Middle frontal gyrus (tissue), 1 donor: ENCODE measurements at regions not wholly inside any gene's neighbourhood (a gene's known extent, or its start where the extent isn't known, plus 50 kb on each side); places are given as distances from the start of the nearest gene placed in this dataset.

Experiments
- DNase-seq: peaks from one replicate; pipeline ENCODE4 v3.0.0-alpha.2; 2015; ENCODE audit warnings: low spot score; ENCODE audit errors: extremely low spot score

DNA sequence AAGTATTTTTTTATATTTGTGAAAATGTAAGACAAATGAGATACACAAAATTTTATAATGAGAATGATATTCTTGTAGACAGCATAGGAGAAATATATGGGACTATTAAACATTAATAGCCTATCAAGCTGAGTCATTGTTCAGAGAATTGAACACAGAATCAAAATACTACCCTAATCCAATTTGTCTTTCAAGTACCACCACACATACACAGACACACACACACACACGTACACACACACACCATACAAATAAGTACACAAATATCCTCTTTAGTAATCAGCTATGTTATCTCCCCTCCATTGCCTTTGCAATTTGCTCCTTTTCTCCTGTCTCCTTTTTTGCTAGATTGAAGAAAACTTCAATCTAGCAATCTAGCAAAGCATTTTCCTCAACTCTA, 499.3 kb downstream of the FOXG1 start:
- DNase-seq: no peak

DNA sequence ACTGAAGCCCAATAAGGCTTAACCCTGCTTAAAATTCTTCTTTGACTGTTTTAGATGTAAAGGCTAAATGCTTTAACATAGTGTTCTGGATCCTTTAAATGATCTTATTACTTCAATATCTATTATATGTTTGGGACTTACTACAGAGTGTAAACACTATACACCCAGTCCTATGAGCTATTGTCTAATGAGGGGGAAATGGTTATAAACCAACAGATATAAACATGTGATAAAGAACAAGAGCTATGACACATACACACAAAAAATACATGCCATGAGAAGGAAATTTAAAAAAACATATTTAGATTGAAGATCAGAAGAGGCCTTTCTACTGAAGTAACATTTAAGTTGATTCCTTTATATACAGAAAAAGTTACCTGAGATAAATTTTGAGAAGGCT, 505.1 kb downstream of the FOXG1 start:
- DNase-seq: no peak

- no peak for DNase-seq
These were observed 506.9 kb downstream of the FOXG1 start for GRCh38 chr14:29273513-29273912.

DNA sequence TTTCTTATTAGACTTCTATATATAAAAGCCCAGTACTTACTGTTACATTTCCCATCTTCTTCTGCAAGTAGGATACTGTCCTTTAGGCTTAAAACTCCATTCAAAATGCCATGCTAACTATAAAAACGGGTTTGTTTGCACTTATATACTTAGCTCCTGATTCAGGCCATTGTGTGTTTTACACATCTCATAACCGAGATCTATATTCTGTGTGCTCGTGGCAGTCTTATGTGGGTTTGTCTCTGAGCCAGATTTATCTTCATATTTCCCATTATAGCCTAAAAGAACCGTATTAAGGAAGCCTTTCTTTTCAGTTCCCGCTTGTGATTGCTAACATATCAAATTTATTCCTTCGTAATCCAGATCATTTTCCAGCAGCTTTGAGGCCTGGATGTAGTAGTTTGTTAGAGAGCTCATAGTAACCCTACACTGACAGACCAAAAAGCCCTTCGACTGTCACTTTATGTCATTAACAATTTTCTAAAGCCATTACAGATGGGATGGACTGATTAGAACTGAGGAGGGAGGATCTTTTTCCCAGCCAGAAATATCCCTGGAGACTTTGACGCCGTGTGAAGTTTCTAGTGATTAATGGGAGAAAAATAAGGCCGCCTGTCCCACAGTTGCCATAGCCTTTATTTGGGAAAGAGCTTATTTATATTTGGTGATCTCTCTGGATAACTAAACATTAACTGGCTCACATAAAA, 508.5 kb downstream of the FOXG1 start:
- DNase-seq: no peak

GRCh38 chr14:29278301-29279263, 512.0 kb downstream of the FOXG1 start:
- no peak for DNase-seq

DNA sequence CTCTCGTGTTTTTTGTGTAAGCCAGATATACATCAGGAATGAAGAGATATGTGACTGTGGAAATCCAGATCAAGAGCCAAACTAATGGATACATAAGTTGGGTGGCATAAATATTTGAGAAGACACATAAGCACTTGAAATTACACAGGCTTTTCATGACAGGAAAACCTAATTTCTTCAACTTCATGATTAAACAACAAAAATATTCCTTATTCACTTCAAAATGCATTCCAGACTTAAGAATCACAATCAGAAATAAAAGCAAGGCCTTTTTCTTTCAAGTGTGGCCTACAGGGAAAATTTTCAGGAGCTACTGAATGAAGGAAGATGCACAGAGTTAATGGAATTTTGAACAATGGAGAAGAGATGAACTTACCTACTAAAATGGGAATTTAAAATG, 515.6 kb downstream of the FOXG1 start:
- no peak for DNase-seq

GRCh38 chr14:29290441-29290840, 523.9 kb downstream of the FOXG1 start:
- DNase-seq: no peak

- DNase-seq: no peak
These were observed 532.8 kb downstream of the FOXG1 start for GRCh38 chr14:29299372-29299771.

GRCh38 chr14:29301571-29301970, 535.0 kb downstream of the FOXG1 start:
- no peak for DNase-seq

DNA sequence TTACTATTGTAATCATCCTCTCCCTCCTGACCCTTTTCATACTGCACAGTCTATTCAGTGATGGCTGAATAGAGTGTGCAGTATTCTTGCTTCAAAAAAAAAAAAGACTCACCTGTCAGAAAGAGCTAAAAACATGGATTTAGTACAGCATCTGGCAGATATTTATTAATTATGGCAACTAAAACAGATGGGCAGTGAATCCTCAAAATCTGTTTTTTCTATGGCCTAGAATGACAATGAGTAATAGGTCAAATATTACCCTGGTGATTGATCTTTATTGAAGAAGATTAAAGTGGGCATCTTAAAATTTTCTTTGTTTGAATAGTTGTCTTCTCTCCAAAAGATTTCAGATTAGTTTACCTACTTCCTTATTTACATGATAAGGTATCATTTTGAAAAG, 543.6 kb downstream of the FOXG1 start:
- no peak for DNase-seq

DNA sequence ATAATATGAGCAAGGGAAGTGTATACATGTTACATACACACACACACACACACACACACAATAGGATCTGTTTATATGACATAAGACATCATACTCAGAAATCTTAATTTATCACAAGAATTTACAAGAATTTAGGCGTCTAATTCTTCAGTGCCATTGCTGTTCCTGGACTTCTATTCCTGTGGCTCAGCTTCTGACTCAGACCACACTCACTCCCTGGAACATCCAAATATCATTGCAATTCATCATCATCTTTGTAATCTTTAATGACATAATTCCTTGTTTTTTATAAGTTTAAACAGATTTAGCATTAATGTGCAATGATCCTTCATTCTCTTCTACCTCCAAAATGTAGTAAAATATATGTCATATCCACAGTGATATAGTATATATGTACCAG, 544.2 kb downstream of the FOXG1 start:
- DNase-seq: no peak

DNA sequence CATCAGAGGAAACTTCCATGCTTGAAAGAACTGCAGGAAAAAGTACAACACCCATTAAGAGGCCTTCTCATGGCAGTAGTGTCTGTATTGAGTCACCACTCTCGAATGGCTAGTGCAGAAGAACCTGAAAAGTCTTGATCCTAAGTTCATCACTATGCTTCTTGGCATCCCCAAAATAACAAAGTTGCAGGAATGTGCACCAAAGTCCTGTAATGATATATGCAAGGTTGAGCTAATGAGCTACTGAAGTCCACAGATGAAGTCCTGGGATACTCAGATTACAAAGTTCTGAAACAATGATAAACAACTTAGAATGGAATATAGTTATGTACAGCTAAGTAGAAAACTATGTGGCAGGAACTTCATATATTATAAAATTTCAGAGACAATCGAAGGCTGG, 545.4 kb downstream of the FOXG1 start:
- no peak for DNase-seq

GRCh38 chr14:29316936-29317335, 550.3 kb downstream of the FOXG1 start:
- no peak for DNase-seq

- no peak for DNase-seq
These were observed 550.8 kb downstream of the FOXG1 start for GRCh38 chr14:29317423-29317822.

- DNase-seq: no peak
These were observed 553.7 kb downstream of the FOXG1 start for GRCh38 chr14:29320286-29320685.

DNA sequence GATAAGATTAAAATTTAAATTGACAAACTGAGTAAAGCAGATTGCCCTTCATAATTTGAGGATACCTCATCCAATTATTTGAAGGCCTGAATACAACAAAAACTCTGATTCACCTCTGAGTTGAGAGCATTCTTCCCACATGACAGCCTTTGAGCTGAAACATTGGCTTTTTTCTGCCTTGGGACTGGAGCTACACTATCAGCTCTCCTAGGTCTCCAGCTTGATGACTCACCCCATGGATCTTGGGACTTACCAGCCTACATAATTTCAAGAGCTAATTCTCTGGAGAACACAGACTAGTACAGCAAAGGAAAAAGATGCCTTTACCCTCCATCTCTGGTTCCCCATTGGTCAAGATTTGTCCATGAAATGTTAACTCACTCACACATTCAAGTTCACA, 555.1 kb downstream of the FOXG1 start:
- DNase-seq: no peak

- no peak for DNase-seq
These were observed 573.0 kb downstream of the FOXG1 start for GRCh38 chr14:29339494-29340172.

- DNase-seq: no peak
These were observed 579.1 kb downstream of the PRKD1 start for GRCh38 chr14:29348504-29348903.

- no peak for DNase-seq
These were observed 577.2 kb downstream of the PRKD1 start for GRCh38 chr14:29350496-29350895.

DNA sequence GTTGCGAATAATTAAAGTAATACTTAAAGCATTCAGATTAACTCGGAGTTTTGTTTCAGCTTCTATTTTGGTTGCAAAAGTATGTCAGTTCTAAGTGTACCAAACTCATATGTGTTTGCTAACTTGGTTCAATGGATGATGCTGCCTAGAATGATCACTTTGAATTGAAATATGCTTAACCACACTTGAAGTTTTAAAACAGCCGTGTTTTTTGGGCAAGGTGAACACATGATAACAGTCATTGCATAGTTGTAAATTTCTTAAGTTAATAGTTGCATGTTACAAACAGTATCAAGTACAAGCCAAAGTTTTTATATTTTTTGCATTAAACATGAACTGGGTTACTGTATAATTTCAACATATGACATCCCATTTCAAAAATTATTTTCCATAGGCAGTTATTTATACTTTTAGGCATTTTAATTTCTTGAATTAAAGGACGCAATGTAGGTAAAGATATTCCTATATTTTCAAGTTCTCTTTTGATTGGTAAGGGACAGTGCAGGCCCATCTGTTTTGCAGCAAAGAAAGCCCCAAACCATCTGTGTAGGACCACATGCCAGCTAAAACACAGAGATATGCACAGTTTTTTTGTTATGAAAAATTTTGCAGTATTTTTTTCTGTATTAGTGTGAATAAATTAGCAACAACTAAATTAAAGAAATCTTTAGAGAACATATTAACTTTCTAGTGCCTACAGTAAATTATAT, 575.5 kb downstream of the PRKD1 start:
- no peak for DNase-seq

DNA sequence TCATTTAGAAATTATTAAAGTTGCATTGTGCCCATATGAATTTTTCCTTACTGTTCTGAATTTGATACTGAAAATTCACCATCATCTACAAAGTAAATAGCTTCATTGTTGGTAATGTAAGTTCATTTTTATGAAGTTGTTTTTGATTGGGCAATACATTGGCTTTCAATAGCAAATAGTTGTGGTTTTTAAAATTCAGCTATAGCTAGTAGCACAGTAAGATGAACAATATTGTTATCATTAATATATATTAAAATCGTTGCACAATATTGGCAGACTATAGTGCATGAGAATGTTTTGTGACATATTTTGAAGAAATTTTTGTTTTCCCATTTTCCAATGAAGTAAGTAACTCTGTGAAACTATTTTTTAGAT, 575.0 kb downstream of the PRKD1 start:
- DNase-seq: no peak
